CD14-positive monocyte (primary cell): ENCODE measurements at regions not wholly inside any gene's neighbourhood (a gene's known extent, or its start where the extent isn't known, plus 50 kb on each side); places are given as distances from the start of the nearest gene placed in this dataset.

Source experiments
- DNase-seq, 3 donors: peaks; one replicate each; pipeline ENCODE4 v3.0.0-alpha.2; 2011 to 2022
- H2AFZ ChIP-seq: 2 replicates; pipeline ENCODE4 v1.6.0; 2012; ENCODE audit warnings: mild to moderate bottlenecking, low read depth, low read length, inconsistent platforms; ENCODE audit not compliant: insufficient read depth, poor library complexity, severe bottlenecking
- H3K27ac ChIP-seq, 2 donors: 1 replicate in 1 of 2; 2 replicates in 1 of 2; pipeline ENCODE4 v1.5.1; 2012 to 2013; ENCODE audit warnings: low read length in 2 of 2, control low read depth in 1 of 2, inconsistent platforms in 1 of 2, low read depth in 1 of 2, mild to moderate bottlenecking in 1 of 2
- H3K27me3 ChIP-seq, 2 donors: one replicate each; pipeline versions ENCODE4 v1.6.0 to v1.6.1; 2011 to 2013; ENCODE audit warnings: low read length in 2 of 2; ENCODE audit not compliant: control insufficient read depth in 2 of 2, insufficient read depth in 2 of 2
- H3K36me3 ChIP-seq, 2 donors: replicated peaks in 1 of 2; 1 replicate in 1 of 2; 2 replicates in 1 of 2; pipeline versions ENCODE4 v1.5.1 to v1.6.1; 2012 to 2013; ENCODE audit warnings: low read length in 2 of 2, control low read depth in 1 of 2, inconsistent platforms in 1 of 2, mild to moderate bottlenecking in 1 of 2; ENCODE audit not compliant: insufficient read depth in 2 of 2, control insufficient read depth in 1 of 2
- H3K4me1 ChIP-seq, 2 donors: 1 replicate in 1 of 2; 2 replicates in 1 of 2; pipeline versions ENCODE4 v1.5.1 to v1.6.1; 2012 to 2013; ENCODE audit warnings: low read length in 2 of 2, control low read depth in 1 of 2, inconsistent platforms in 1 of 2, mild to moderate bottlenecking in 1 of 2, moderate library complexity in 1 of 2; ENCODE audit not compliant: insufficient read depth in 2 of 2, control insufficient read depth in 1 of 2
- H3K4me2 ChIP-seq: replicated peaks from 2 replicates; pipeline ENCODE3; 2012; ENCODE audit warnings: low read length, moderate library complexity, mild to moderate bottlenecking; ENCODE audit not compliant: poor library complexity, severe bottlenecking; ENCODE audit errors: extremely low read depth
- H3K4me3 ChIP-seq, 3 experiments: fragments of 200-600 bp in 1 of 3; sonication (generic) in 1 of 3; replicated peaks in 1 of 3; 1 replicate in 2 of 3; 2 replicates in 1 of 3; pipeline ENCODE4 v1.5.1; 2011 to 2013; ENCODE audit warnings: low read length in 3 of 3, mild to moderate bottlenecking in 3 of 3, control low read depth in 2 of 3, low read depth in 2 of 3, inconsistent platforms in 1 of 3, moderate library complexity in 1 of 3
- H3K79me2 ChIP-seq: 2 replicates; pipeline ENCODE4 v1.6.0; 2012; ENCODE audit warnings: mild to moderate bottlenecking, control low read depth, inconsistent platforms, low read length, moderate library complexity; ENCODE audit not compliant: insufficient read depth
- H3K9ac ChIP-seq: 2 replicates; pipeline ENCODE4 v1.6.0; 2017; ENCODE audit warnings: low read length, mild to moderate bottlenecking; ENCODE audit not compliant: insufficient read depth, poor library complexity, severe bottlenecking
- H3K9me3 ChIP-seq, 2 donors: replicated peaks in 1 of 2; 1 replicate in 1 of 2; 2 replicates in 1 of 2; pipeline versions ENCODE4 v1.5.1 to v1.6.1; 2012 to 2013; ENCODE audit warnings: low read length in 2 of 2, control low read depth in 1 of 2; ENCODE audit not compliant: control insufficient read depth in 1 of 2, insufficient read depth in 1 of 2
- H4K20me1 ChIP-seq: 2 replicates; pipeline ENCODE4 v1.6.0; 2012; ENCODE audit warnings: mild to moderate bottlenecking, low read length, control low read depth, moderate library complexity; ENCODE audit not compliant: insufficient read depth
- H3K27ac Mint-ChIP-seq, 7 donors: one replicate each; pipeline ENCODE4 v1.8.0; 2020; ENCODE audit warnings: mild to moderate bottlenecking in 7 of 7, mixed read lengths in 7 of 7, moderate library complexity in 6 of 7, inconsistent platforms in 2 of 7
- H3K27me3 Mint-ChIP-seq, 3 donors: one replicate each; pipeline ENCODE4 v1.8.0; 2021 to 2022; ENCODE audit warnings: low read depth in 3 of 3, mild to moderate bottlenecking in 3 of 3, mixed read lengths in 3 of 3, moderate library complexity in 3 of 3, inconsistent platforms in 1 of 3
- H3K36me3 Mint-ChIP-seq, 2 donors: one replicate each; pipeline ENCODE4 v1.8.0; 2020; ENCODE audit warnings: mixed read lengths in 2 of 2, inconsistent platforms in 1 of 2, mild to moderate bottlenecking in 1 of 2
- H3K4me1 Mint-ChIP-seq: one replicate; pipeline ENCODE4 v1.8.0; 2020; ENCODE audit warnings: mild to moderate bottlenecking, mixed read lengths
- H3K4me3 Mint-ChIP-seq, 2 donors: one replicate each; pipeline ENCODE4 v1.8.0; 2020; ENCODE audit warnings: mild to moderate bottlenecking in 2 of 2, mixed read lengths in 2 of 2, moderate library complexity in 1 of 2
- H3K9me3 Mint-ChIP-seq, 7 donors: one replicate each; pipeline ENCODE4 v1.8.0; 2020 to 2022; ENCODE audit warnings: mixed read lengths in 7 of 7, mild to moderate bottlenecking in 6 of 7, moderate library complexity in 6 of 7, inconsistent platforms in 2 of 7
- CTCF ChIP-seq: fragments of 200-600 bp; IDR thresholded peaks from one replicate; pipeline ENCODE4 v1.8.0; 2022; ENCODE audit warnings: antibody characterized with exemption, mild to moderate bottlenecking
- WGBS: methylation state at CpG from one replicate; pipeline ENCODE4 v1.1.5; 2013; ENCODE audit warnings: missing lambda C conversion rate; ENCODE audit not compliant: insufficient coverage; 5-methylcytosine and 5-hydroxymethylcytosine counted together
- intact Hi-C, 2 donors: fragments of 100-400 bp; cut with micrococcal nuclease; formaldehyde crosslinking; loops; one replicate each; pipeline versions ENCODE4 v1.15.0 to v1.15.1; 2023

- Histone ChIP-seq H3K36me3 (no peaks in the 10 kb centered on the region), H3K79me2 (no peaks in the 10 kb centered on the region), H3K4me3 (no peak overlapping the region), H3K27me3 (no peaks in the 10 kb centered on the region), H2AFZ (no peak overlapping the region), H3K27ac (no peak overlapping the region), H3K4me2 (no peak overlapping the region), H3K9ac (no peak overlapping the region), H3K4me1 (peaks cover 0 to 5% of the 10 kb centered on the region in 2 donors), H4K20me1 (no peaks in the 10 kb centered on the region), H3K9me3 (no peaks in the 10 kb centered on the region)
- peaks cover 16% of the 10 kb centered on the region for H3K4me1 Mint-ChIP-seq
- peaks cover 0 to 5% (median 0%) of the 10 kb centered on the region in 7 donors for H3K9me3 Mint-ChIP-seq
- no peak for TF ChIP-seq CTCF
- no peak overlapping the region for H3K27ac Mint-ChIP-seq
- no peaks in the 10 kb centered on the region for H3K36me3 Mint-ChIP-seq
- peaks cover 0 to 4% (median 1%) of the 10 kb centered on the region in 3 donors for H3K27me3 Mint-ChIP-seq
- DNase-seq: no peak
- no peak overlapping the region for H3K4me3 Mint-ChIP-seq
- intact Hi-C loops: no loop called here
Measured at GRCh38 chr9:88312045-88312444, 76.2 kb upstream of the SPIN1 start.

- peak overlapping the region; percentile 70 for H2AFZ ChIP-seq
- Mint-ChIP-seq H3K9me3 (peaks cover 0 to 2% (median 0%) of the 10 kb centered on the region in 7 donors), H3K27me3 (peaks cover 0 to 4% (median 1%) of the 10 kb centered on the region in 3 donors), H3K4me1 (peaks cover 11% of the 10 kb centered on the region), H3K4me3 (peak overlapping the region in 1 of 2 donors; percentile 86), H3K27ac (peak overlapping the region in 1 of 7 donors; percentile 55), H3K36me3 (no peaks in the 10 kb centered on the region)
- intact Hi-C loops: no loop called here
- peak overlapping the region in 1 of 3 experiments; percentile 37 for H3K4me3 ChIP-seq
- peak; percentile 17 for TF ChIP-seq CTCF
- no peaks in the 10 kb centered on the region for H4K20me1 ChIP-seq
- H3K9ac ChIP-seq: no peak overlapping the region
- peak; percentile 22 to 50 (median 29) for DNase-seq
- peaks cover 0 to 5% of the 10 kb centered on the region in 2 donors for H3K4me1 ChIP-seq
- no peak overlapping the region for H3K27ac ChIP-seq
- WGBS: 20% methylated on average over 1 of the region's 10 CpGs
- H3K4me2 ChIP-seq: peak overlapping the region; percentile 49
- no peaks in the 10 kb centered on the region for H3K9me3 ChIP-seq
- H3K79me2 ChIP-seq: no peaks in the 10 kb centered on the region
- H3K36me3 ChIP-seq: no peaks in the 10 kb centered on the region
- no peaks in the 10 kb centered on the region for H3K27me3 ChIP-seq
Measured at GRCh38 chr9:88310310-88310980, 77.8 kb upstream of the SPIN1 start.
